H1 (cell line): ENCODE measurements at regions not wholly inside any gene's neighbourhood (a gene's known extent, or its start where the extent isn't known, plus 50 kb on each side); places are given as distances from the start of the nearest gene placed in this dataset.

Experiments
- CHD7 ChIP-seq: fragments of 300-600 bp; sonication (generic); IDR thresholded peaks from 2 replicates; pipeline ENCODE4 v1.7.1; 2012; ENCODE audit warnings: low read length, moderate library complexity, mild to moderate bottlenecking, inconsistent platforms; ENCODE audit not compliant: insufficient replicate concordance
- CTBP2 ChIP-seq: IDR thresholded peaks from 2 replicates; pipeline ENCODE4 v1.7.0; 2011; ENCODE audit warnings: borderline replicate concordance, mild to moderate bottlenecking, moderate library complexity, mixed read lengths, low read length; ENCODE audit not compliant: insufficient read depth, insufficient read length
- FOSL1 ChIP-seq: IDR thresholded peaks from 2 replicates; pipeline ENCODE4 v1.6.1; 2011; ENCODE audit warnings: mild to moderate bottlenecking, low read depth, low read length, moderate library complexity; ENCODE audit not compliant: insufficient read depth
- GTF2F1 ChIP-seq: IDR thresholded peaks from 2 replicates; pipeline ENCODE4 v1.6.1; 2012; ENCODE audit warnings: low read depth, low read length, improper control_type of control experiment, borderline replicate concordance
- NANOG ChIP-seq: IDR thresholded peaks from 2 replicates; pipeline ENCODE4 v1.6.1; 2011; ENCODE audit warnings: low read length, low read depth, mild to moderate bottlenecking, inconsistent platforms; ENCODE audit not compliant: insufficient read depth, poor library complexity, severe bottlenecking

GRCh38 chr5:168008555-168008954, 282.9 kb upstream of the WWC1 start (continued):
- TF ChIP-seq CHD7: no peak
- TF ChIP-seq GTF2F1: no peak
- no peak for TF ChIP-seq FOSL1
- no peak for TF ChIP-seq CTBP2
- no peak for TF ChIP-seq NANOG
